GM18511 (cell line): ENCODE measurements at regions not wholly inside any gene's neighbourhood (a gene's known extent, or its start where the extent isn't known, plus 50 kb on each side); places are given as distances from the start of the nearest gene placed in this dataset.
"Not testable (repeated sequence)": the region's sequence is repeated elsewhere in the genome, so short reads cannot be mapped to it uniquely, and the experiment has no call there.

Source experiments
- ATAC-seq: cut with Tn5 transposase; IDR thresholded peaks from one replicate; pipeline ENCODE4 v1.9.1; 2021; ENCODE audit warnings: mild to moderate bottlenecking, moderate library complexity; ENCODE audit not compliant: unreplicated experiment

GRCh38 chr7:51973939-51974338, 657.3 kb upstream of the COBL start:
- no peak for ATAC-seq

GRCh38 chr7:51973071-51973470, 656.5 kb upstream of the COBL start:
- no peak for ATAC-seq

DNA sequence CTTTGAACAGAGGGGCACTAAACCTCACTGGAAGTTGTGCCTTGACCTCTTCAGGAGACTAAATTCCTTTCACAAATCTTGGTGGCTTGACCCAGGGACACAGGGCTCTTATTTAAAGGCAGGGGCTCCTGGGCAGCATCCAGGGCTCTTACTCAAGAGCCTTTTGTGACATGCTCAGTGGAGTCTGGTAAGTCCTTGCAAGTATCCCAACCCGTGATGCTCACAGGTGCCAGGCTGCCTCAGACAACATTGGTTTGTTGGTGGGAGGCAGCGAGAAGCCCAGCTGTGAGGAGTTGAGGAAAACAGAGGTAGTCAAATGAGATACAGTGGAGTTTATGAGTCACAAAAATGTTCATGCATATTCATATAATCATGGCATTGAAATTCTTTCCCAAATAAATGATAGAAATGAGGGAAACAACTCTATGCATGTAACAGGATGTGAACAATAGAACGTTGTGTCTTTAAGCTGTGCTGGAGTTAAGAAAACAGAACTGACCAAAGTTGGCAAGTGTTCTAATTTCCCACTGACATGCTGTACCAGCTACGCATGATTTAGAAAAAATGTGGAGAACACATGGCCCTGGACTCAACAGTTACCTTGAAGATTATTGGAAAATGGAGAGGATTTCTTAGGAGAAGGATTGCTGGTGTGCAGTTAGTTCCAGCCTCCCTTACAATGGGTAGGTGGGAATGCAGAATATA, 654.5 kb upstream of the COBL start:
- ATAC-seq = no peak

DNA sequence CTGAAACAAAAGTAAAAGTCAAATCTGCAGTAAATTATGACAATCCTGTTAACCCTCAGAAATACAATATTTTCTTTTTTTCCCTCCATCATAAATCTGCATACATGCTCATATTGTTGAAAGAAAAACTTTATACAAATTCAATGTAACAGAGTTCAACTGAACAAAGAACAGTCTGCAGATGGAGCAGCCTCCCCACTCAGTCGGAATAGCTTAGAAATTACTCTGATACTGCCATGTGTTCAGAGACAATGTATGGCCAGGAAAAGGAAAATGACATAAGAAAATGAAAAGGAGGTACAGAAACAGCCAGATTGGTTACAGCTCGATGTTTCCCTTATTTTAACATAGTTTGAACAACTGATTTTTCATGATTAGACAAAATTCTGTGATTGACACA, 651.9 kb upstream of the COBL start:
- no peak for ATAC-seq

- no peak for ATAC-seq
Measured at GRCh38 chr7:51965454-51965853, 648.8 kb upstream of the COBL start.

GRCh38 chr7:51961804-51962203, 645.2 kb upstream of the COBL start:
- no peak for ATAC-seq

- ATAC-seq = no peak
Measured at GRCh38 chr7:51950813-51951212, 634.2 kb upstream of the COBL start.

GRCh38 chr7:51949726-51950644, 633.4 kb upstream of the COBL start:
- ATAC-seq = no peak

GRCh38 chr7:51930834-51931233, 614.2 kb upstream of the COBL start:
- no peak for ATAC-seq

DNA sequence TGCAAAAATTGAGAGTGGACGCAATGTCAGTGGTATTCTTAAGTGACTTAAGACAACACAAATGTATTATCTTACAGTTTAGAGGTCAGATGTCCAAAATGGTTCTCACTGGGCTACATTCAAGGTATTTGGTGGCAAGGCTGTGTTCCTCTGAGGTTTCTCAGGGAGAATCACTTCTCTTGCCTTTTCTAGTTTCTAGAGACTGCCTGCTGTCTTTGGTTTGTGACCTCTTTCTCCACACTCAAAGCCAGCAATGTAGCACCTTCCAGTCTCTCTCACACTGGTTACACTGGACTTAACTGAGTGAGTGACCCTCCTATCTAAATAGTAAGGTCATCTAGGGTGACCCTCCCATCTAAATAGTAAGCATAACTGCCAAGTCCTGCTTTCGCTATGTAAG, 613.2 kb upstream of the COBL start:
- ATAC-seq = no peak

DNA sequence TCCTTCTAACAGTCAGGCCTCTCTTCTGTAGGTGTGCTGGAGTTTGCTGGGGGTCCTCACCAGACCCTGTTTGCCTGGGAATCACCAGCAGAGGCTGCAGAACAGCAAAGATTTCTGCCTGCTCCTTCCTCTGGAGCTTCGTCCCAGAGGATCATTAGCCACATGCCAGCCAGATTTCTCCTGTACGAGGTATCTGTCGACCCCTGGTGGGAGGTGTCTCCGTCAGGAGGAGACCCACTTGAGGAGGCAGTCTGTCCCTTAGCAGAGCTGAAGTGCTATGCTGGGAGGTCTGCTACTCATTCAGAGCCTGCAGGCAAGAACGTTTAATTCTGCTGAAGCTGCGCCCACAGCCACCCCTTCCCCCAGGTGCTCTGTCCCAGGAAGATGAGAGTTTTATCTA, 611.1 kb upstream of the COBL start:
- no peak for ATAC-seq

- no peak for ATAC-seq
Measured at GRCh38 chr7:51918581-51918980, 602.0 kb upstream of the COBL start.

DNA sequence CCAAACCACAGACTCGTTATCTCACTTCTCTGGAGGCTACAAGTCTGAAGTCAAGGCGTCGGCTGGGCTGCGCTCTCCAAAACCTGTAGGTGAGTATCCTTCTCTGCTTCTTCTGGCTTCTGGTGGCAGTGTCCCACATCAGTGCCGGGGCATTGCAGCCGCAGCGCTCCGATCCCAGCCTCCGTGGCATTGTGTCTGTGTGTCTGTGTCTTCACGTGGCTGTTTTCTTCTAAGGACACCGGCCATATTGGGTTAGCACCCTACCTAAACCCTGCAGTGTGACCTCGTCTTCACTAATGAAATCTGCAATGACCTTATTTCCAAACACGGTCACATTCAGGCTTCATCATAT, 584.9 kb upstream of the COBL start:
- ATAC-seq = no peak

DNA sequence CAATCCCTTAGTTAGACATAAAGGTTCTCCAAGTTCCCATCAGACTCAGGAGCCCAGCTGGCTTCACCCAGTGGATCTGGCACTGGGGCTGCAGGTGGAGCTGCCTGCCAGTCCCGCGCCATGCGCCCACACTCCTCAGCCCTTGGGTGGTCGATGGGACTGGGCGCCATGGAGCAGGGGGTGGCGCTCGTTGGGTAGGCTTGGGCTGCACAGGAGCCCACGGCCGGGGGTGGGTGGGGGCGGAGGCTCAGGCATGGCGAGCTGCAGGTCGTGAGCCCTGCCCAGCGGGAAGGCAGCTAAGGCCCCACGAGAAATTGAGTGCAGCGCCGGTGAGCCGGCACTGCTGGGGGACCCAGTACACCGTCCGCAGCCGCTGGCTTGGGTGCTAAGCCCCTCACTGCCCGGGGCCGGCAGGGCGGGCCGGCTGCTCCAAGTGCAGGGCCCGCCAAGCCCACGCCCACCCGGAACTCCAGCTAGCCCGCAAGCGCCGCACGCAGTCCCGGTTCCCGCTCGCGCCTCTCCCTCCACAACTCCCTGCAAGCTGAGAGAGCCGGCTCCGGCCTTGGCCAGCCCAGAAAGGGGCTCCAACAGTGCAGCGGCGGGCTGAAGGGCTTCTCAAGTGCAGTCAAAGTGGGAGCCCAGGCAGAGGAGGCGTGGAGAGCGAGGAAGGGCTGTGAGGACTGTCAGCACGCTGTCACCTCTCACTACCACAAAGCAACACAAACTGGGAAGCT, 584.3 kb upstream of the COBL start:
- ATAC-seq = not testable (repeated sequence)

GRCh38 chr7:51899611-51900010, 583.0 kb upstream of the COBL start:
- ATAC-seq = no peak

DNA sequence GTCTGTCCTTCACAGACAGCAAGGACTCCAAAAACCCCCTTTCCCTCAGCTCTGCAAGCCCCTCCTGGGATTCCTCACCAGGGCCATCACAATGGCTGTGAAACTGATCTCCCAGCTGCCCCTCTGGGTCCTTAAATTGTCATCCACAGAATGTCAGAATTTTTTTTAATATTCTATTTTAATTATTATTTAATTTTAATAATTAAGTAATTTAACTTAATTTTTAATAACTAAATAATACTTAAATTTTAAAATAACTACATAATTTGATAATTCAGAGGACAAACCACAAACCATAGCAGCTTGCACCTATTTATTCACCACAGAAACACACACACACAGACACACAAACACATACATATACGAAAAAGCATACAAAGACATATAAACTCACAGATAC, 565.8 kb upstream of the COBL start:
- ATAC-seq = no peak

GRCh38 chr7:51881309-51881708, 564.7 kb upstream of the COBL start:
- ATAC-seq = no peak

- ATAC-seq = no peak
Measured at GRCh38 chr7:51878865-51879264, 562.3 kb upstream of the COBL start.

DNA sequence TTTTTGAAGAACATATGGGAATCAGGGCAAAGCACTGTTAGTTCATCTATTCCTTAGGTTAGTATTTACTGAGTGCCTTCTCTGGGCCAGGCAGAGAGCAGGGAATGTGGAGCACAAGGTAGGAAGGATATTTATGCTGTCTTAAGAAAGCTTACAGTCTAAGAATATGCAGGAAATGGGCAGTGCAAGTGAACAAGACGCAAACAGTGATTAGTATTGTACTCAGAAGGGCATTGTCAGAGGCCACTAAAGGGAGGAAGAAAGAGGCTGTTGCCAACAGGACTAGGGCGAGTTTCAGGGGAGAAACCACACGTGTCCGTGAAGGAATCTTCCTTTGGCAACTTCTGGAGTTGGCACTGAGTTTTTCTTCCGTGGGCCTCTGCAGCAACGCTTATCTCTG, 552.8 kb upstream of the COBL start:
- no peak for ATAC-seq

DNA sequence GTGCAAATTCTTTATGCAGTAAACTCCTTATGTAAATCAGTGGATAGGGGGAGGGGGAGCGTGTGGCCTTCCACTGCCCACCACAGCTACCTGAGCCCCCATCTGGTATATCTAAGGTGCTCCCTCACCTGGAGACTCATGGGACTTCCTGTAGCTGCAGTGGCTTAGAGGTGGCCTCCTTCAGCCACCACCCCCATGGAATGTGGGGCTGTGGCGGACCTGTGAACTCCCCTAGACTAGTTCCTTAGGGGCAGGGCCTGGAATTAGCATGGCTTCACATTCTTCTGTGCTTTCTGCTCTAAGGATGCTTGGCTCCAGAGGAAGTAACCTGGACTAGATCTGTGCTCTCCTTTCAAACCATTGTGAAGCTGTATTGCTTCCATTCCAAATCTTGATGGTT, 550.5 kb upstream of the COBL start:
- ATAC-seq = no peak

GRCh38 chr7:51860305-51860704, 543.7 kb upstream of the COBL start:
- no peak for ATAC-seq

GRCh38 chr7:51850126-51850525, 533.5 kb upstream of the COBL start:
- ATAC-seq = no peak
